SIG-M5 treated with dmso at 0.1 percent for 504 hours (cell line): ENCODE measurements at regions not wholly inside any gene's neighbourhood (a gene's known extent, or its start where the extent isn't known, plus 50 kb on each side); places are given as distances from the start of the nearest gene placed in this dataset.

Source experiments
- DNase-seq: peaks from one replicate; lab custom pipeline; 2025; ENCODE audit not compliant: unreplicated experiment; lab: John Stamatoyannopoulos, UW

GRCh38 chr2:7829241-7829640 lies 852.6 kb upstream of the ID2 start:
- no peak for DNase-seq

GRCh38 chr2:7830616-7831015 lies 851.2 kb upstream of the ID2 start:
- DNase-seq: no peak

- DNase-seq: no peak
Measured at GRCh38 chr2:7835151-7835550, 846.7 kb upstream of the ID2 start.

- no peak for DNase-seq
Measured at GRCh38 chr2:7835693-7836680, 845.9 kb upstream of the ID2 start.

- DNase-seq: no peak
Measured at GRCh38 chr2:7837237-7837760, 844.6 kb upstream of the ID2 start.

GRCh38 chr2:7838669-7839068 lies 843.2 kb upstream of the ID2 start:
- DNase-seq: no peak

GRCh38 chr2:7840651-7841380 lies 841.0 kb upstream of the ID2 start:
- DNase-seq: no peak

GRCh38 chr2:7841751-7842150 lies 840.1 kb upstream of the ID2 start:
- no peak for DNase-seq

- DNase-seq: no peak
Measured at GRCh38 chr2:7844414-7844965, 837.4 kb upstream of the ID2 start.

GRCh38 chr2:7845332-7845731 lies 836.5 kb upstream of the ID2 start:
- DNase-seq: no peak

GRCh38 chr2:7846607-7847006 lies 835.2 kb upstream of the ID2 start:
- no peak for DNase-seq

GRCh38 chr2:7847321-7847720 lies 834.5 kb upstream of the ID2 start:
- DNase-seq: no peak

- DNase-seq: no peak
Measured at GRCh38 chr2:7849027-7849426, 832.8 kb upstream of the ID2 start.

GRCh38 chr2:7849531-7849930 lies 832.3 kb upstream of the ID2 start:
- no peak for DNase-seq

GRCh38 chr2:7852546-7852945 lies 829.3 kb upstream of the ID2 start:
- DNase-seq: no peak

GRCh38 chr2:7857904-7858303 lies 824.0 kb upstream of the ID2 start:
- DNase-seq: no peak

- DNase-seq: no peak
Measured at GRCh38 chr2:7858624-7859023, 823.2 kb upstream of the ID2 start.

GRCh38 chr2:7860693-7861092 lies 821.2 kb upstream of the ID2 start:
- DNase-seq: no peak

- DNase-seq: no peak
Measured at GRCh38 chr2:7861910-7862702, 819.8 kb upstream of the ID2 start.

GRCh38 chr2:7866104-7866503 lies 815.8 kb upstream of the ID2 start:
- DNase-seq: no peak

GRCh38 chr2:7866825-7867224 lies 815.0 kb upstream of the ID2 start:
- DNase-seq: no peak
